Sciatic nerve (tissue), 2 donors: ENCODE measurements at regions not wholly inside any gene's neighbourhood (a gene's known extent, or its start where the extent isn't known, plus 50 kb on each side); places are given as distances from the start of the nearest gene placed in this dataset.
"Not testable (repeated sequence)": the region's sequence is repeated elsewhere in the genome, so short reads cannot be mapped to it uniquely, and the experiment has no call there.

Source experiments
- ATAC-seq: fragments of 200-7000 bp; cut with Tn5 transposase; one replicate; pipeline ENCODE4 v1.9.1; 2020; ENCODE audit warnings: mild to moderate bottlenecking, moderate library complexity
- DNase-seq: peaks from one replicate; pipeline ENCODE4 v3.0.0-alpha.2; 2020; ENCODE audit warnings: low spot score
- intact Hi-C: fragments of 100-400 bp; cut with DNase I; formaldehyde crosslinking; loops from one replicate; pipeline ENCODE4 v1.14.2; 2022
- donor health status: DM: no; HTN: no; CAD: no.
- donor health status: DM: no; HTN: no; CAD: no.

GRCh38 chr1:38208716-38209632 is 162.4 kb upstream of the POU3F1 start:
- intact Hi-C loops: no loop called here
- DNase-seq: no peak
- no peak for ATAC-seq

GRCh38 chr1:38207906-38208305 is 161.3 kb upstream of the POU3F1 start:
- no peak for DNase-seq
- intact Hi-C loops: no loop called here
- no peak for ATAC-seq

- intact Hi-C loops: no loop called here
- DNase-seq (no peak), ATAC-seq (no peak)
Measured at GRCh38 chr1:38207275-38207674, 160.7 kb upstream of the POU3F1 start.

GRCh38 chr1:38204698-38205097 is 158.1 kb upstream of the POU3F1 start:
- intact Hi-C loops: no loop called here
- no peak for ATAC-seq
- no peak for DNase-seq

GRCh38 chr1:38203441-38203840 is 156.8 kb upstream of the POU3F1 start:
- ATAC-seq (no peak), DNase-seq (no peak)
- intact Hi-C loops: no loop called here

DNA sequence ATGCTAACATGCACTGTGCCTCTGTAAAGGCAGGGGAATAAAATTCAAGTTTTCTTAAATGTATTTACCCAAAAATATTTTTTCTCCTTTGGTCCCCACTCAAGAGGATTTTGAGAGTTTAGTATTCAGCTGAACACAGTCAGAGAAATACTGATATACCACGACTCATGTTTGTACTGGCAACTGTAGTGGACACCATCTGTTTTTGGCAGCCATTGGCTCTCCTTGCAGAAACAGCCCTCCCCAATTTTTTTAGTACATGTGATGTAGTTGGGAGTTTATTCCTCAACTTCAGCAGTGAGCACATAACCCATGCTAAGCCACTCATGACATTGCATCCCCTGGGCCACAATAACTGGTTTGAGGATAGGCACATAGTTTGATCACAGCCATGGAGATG is 154.8 kb upstream of the POU3F1 start:
- no peak for DNase-seq
- intact Hi-C loops: no loop called here
- ATAC-seq: no peak

DNA sequence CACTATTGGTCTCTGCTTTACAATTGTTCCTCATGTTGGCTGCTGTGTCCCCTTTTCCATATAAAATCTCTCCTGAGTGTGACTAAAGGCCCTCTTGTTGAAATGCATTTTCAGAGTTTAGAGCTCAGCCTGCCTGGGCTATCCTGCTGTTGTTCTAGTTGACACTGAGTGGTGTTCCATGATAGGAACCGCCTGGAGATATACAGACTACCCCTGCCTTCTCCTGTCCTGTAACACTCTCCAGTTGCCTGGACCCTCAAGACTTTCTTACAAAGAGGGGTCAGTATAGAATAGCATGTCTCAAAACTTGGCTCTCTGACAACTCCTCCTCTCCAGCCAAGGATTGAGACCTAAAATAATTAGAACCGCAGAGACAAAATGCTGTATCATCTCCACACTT is 152.0 kb upstream of the POU3F1 start:
- intact Hi-C loops: no loop called here
- no peak for DNase-seq
- ATAC-seq: no peak

- ATAC-seq: no peak
- no peak for DNase-seq
- intact Hi-C loops: no loop called here
Measured at GRCh38 chr1:38198099-38198498, 151.5 kb upstream of the POU3F1 start.

GRCh38 chr1:38197312-38198061 is 150.9 kb upstream of the POU3F1 start:
- no peak for ATAC-seq
- no peak for DNase-seq
- intact Hi-C loops: no loop called here

DNA sequence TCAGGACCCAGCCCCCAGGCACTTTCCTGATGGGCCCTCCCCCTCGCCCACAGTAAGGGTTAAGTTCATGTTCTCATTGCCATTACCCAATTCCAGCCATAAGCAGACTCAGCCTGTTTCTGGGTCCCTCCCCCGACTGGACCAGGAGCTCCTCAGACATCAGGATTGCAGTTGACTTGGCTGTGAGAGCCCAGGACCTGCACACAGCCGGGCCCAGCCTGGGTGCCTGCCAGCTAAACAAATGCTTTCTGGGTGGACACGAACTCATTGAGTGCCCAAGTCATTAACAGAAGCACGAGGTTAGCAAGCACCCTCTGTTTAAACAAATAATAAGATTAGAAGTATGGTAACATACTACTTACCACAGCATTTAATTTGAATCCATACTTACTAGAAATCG is 147.9 kb upstream of the POU3F1 start:
- no peak for ATAC-seq
- intact Hi-C loops: no loop called here
- no peak for DNase-seq

- ATAC-seq: no peak
- intact Hi-C loops: no loop called here
- no peak for DNase-seq
Measured at GRCh38 chr1:38193040-38193439, 146.4 kb upstream of the POU3F1 start.

GRCh38 chr1:38191461-38191860 is 144.9 kb upstream of the POU3F1 start:
- intact Hi-C loops: no loop called here
- DNase-seq (no peak), ATAC-seq (no peak)

DNA sequence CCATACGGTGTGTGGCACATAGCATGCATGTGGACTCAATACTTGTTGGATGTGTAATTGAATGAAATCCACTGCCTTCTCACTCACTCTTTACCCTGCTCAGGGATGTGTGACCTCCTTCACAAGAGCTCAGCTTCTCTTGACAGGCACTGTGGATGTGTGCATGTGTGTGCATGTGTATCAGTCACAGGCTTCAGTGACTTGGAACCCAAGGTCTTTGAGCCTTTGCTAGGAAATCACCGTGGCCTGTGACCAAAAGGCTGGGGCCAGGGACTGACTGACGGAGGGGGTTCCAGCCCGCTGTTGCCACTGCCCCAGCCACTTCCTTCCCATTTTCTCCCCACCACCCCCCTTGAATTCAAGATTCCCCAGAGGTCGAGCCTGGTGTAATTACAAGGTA is 144.4 kb upstream of the POU3F1 start:
- DNase-seq (no peak), ATAC-seq (no peak)
- intact Hi-C loops: no loop called here

- ATAC-seq (no peak), DNase-seq (no peak)
- intact Hi-C loops: loop anchor here (5.0 kb wide), 1 partner anchor 1515 kb away; no protein-coding TSS in a partner anchor
Measured at GRCh38 chr1:38187552-38187951, 141.0 kb upstream of the POU3F1 start.

DNA sequence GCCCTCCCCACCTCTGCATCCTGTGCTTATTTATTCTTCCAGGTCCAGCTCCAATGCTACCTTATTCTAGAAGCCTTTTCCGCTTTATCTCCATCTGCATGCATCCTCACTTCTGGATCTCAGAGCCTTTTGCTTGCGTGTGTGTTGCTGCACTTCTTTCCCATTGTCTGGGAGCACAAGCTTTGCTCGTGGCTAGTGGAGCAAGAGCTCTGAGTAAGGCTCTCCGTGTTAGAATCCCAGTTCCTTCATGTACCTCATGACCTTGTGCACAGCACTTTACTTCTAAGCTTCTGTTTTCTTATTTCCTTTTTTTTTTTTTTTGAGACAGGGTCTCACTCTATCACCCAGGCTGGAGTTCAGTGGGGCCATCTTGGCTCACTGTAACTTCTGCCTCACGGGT is 140.0 kb upstream of the POU3F1 start:
- DNase-seq: no peak
- no peak for ATAC-seq
- intact Hi-C loops: loop anchor here (5.0 kb wide), 1 partner anchor 1516 kb away; no protein-coding TSS in a partner anchor

- intact Hi-C loops: loop anchor here (5.0 kb wide), 1 partner anchor 1516 kb away; no protein-coding TSS in a partner anchor
- ATAC-seq: no peak
- no peak for DNase-seq
Measured at GRCh38 chr1:38185913-38186312, 139.3 kb upstream of the POU3F1 start.

GRCh38 chr1:38183747-38184146 is 137.2 kb upstream of the POU3F1 start:
- no peak for ATAC-seq
- no peak for DNase-seq
- intact Hi-C loops: no loop called here

- ATAC-seq: no peak
- intact Hi-C loops: no loop called here
- DNase-seq: no peak
Measured at GRCh38 chr1:38183096-38183495, 136.5 kb upstream of the POU3F1 start.

DNA sequence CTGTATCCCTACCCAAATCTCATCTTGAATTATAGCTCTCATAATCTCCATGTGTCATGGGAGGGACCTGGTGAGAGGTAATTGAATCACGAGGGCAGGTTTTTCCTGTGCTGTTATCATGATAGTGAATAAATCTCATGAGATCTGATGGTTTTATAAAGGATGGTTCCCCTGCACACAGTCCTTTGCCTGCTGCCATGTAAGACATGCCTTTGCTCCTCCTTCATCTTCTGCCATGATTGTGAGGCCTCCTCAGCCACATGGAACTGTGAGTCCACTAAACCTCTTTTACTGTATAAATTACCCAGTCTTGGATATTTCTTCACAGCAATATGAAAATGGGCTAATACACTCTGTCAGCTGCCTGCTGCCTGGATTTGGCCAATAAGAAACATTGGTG is 133.8 kb upstream of the POU3F1 start:
- intact Hi-C loops, DNase-seq, ATAC-seq: not testable (repeated sequence)

- ATAC-seq (peak; percentile 60), DNase-seq (no peak)
- intact Hi-C loops: no loop called here
Measured at GRCh38 chr1:38179483-38179882, 132.9 kb upstream of the POU3F1 start.
